GM12875 (cell line): ENCODE measurements at regions not wholly inside any gene's neighbourhood (a gene's known extent, or its start where the extent isn't known, plus 50 kb on each side); places are given as distances from the start of the nearest gene placed in this dataset.

Source experiments
- H3K4me3 ChIP-seq: one replicate; pipeline ENCODE4 v1.5.1; 2011; ENCODE audit warnings: low read depth, low read length, control low read depth
- TF ChIP-seq, protein P1 (sequence below): IDR thresholded peaks from 2 replicates; pipeline ENCODE4 v1.5.1; 2011; ENCODE audit warnings: low read depth, mild to moderate bottlenecking, control low read depth, inconsistent platforms, low read length, moderate library complexity, borderline replicate concordance; ENCODE audit not compliant: insufficient read depth

DNA sequence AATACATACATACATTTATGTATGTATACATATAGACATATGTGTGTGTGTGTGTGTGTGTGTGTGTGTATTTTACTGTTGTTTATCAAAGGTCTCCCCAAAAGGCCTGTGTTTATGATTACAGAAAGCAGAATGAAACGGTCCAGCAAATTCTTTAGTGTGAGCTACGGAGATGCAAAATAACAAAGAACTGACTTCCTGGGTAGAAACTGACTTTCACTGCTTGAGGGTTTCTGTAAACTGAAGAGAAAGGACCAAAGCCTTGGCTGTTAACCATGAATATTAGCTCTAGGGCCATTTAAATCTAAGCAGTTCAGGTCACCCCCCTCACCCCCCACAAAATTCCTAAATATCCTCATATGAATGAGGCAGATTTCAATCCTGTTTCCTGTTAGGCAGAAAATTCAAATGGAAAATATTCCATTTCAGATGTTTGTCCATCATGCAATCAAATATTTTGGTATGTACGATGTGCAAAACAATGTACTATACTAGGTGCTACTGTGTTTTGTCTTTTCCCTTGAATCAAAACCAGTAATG is 213.2 kb downstream of the TGFB2 start:
- TF ChIP-seq, protein P1, sequence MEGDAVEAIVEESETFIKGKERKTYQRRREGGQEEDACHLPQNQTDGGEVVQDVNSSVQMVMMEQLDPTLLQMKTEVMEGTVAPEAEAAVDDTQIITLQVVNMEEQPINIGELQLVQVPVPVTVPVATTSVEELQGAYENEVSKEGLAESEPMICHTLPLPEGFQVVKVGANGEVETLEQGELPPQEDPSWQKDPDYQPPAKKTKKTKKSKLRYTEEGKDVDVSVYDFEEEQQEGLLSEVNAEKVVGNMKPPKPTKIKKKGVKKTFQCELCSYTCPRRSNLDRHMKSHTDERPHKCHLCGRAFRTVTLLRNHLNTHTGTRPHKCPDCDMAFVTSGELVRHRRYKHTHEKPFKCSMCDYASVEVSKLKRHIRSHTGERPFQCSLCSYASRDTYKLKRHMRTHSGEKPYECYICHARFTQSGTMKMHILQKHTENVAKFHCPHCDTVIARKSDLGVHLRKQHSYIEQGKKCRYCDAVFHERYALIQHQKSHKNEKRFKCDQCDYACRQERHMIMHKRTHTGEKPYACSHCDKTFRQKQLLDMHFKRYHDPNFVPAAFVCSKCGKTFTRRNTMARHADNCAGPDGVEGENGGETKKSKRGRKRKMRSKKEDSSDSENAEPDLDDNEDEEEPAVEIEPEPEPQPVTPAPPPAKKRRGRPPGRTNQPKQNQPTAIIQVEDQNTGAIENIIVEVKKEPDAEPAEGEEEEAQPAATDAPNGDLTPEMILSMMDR: no peak
- H3K4me3 ChIP-seq: no peak overlapping the region

DNA sequence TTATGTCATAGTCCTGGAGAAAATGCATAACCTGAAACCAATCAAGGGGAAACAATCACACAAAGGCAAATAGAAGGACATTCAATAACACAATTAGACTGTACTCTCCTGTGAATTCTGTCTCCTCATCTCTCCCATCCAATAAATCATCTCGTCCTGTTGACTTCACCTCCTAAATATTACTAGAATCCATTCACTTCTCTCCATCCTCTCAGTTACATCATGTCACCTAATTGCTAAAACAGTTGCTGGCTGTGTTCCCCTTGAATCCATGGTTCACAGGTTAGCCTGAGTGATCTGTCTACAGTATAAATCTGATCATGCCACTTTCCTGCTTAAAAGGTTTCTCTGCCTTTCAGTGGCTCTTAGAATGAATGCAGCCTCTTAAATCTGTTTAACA is 220.2 kb downstream of the TGFB2 start:
- TF ChIP-seq, protein P1: no peak
- H3K4me3 ChIP-seq: no peak overlapping the region

DNA sequence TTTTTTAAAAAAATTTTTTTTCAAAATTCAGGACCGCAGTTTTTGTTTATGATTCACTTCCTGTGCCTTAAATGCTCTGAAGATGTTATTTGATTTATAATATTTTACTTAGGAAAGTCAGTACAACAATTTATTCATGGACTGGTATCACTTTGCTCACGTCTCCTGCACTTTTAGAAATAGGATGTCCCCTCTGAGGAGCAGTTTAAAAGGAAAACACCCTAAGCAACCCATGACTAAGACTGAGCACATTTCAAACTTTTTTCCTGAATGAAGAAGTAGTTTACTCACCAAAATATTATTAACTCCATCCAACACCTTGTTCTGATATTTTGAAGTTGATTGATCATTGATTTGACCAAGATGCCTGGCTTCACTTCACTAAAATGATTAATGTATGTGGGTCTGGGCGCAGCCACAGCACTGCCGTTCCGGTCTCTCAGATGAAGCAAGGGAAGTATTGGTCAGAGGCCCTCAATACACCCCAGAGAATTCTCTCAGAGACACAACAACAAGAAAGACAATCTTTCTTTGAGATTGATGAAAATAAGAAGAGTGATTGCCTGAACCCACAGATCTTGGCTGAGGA is 223.9 kb downstream of the TGFB2 start:
- H3K4me3 ChIP-seq: no peak overlapping the region
- TF ChIP-seq, protein P1: no peak

DNA sequence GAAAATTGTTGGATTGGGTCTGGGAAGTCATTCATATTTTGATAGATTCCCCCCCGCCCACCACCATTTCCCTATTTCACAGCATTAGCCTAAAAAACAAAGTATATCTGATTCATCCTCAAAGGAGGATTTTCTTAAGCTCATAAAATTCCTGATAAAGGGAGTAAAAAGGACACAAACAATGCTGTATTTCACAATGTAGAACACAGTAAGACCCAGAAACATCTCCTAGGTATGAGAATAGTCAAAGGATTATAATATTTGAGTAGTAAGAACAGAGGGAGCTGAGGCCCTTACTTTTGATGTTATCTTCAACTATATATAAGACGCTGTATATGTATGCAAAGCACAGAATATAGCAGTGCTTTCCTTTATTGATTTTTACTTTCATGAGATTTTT is 225.3 kb downstream of the TGFB2 start:
- TF ChIP-seq, protein P1: no peak
- H3K4me3 ChIP-seq: no peak overlapping the region

DNA sequence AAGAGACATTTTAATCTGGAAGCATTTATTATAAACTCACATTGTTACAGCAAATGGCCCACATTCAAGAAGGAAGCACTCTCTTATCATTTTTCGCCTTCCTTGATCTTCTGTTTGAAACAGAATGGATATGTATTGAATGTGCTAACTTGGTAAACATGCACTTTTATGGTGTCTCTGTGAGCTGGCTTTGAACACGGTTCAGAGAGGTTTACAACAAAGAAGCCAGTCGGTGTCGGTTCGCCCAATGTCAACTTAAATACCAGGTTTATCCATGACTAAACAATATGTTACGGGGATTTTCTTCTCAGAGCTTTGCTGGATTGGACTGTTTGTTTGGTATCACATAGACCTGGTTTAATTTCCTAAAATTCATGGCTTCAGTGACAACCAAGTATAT is 226.4 kb downstream of the TGFB2 start:
- TF ChIP-seq, protein P1: no peak
- no peak overlapping the region for H3K4me3 ChIP-seq

DNA sequence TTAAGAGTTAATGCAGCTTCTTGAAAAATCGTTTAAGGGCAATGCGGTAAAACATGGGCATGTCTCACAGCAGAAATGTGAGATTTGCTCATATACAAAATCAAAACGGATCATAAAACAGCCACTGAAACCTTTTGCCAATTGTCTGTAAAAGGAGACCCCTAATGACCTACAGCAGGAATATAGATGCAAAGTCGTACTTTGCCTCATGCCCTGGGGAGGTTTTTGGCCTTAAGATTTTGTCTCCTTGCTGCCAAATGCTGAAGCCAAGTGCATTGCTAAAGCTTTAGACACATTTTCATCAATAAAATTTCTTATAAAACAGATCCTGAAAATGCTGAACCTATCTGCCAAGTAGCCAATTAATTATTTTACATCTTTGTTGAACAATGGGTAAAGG is 226.9 kb downstream of the TGFB2 start:
- no peak overlapping the region for H3K4me3 ChIP-seq
- TF ChIP-seq, protein P1: no peak

DNA sequence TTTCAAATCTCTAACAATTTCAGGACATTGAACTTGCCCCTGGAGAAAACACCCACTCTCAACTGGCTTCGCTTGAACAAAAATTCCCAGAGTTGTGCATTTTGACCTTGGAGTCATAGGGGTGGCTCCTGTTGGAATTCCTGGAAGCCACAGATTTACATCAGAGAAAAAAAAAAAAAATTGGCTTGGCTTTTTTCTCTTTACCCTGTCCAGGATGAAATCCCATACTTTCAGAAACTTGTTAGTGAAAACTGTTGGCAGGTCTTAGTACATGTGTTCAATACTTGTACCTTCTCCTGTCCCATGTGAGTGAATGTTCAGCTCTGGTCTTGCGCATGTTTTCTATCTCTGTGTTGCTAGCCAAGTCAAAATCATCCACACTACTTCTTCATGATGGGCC is 228.8 kb downstream of the TGFB2 start:
- no peak overlapping the region for H3K4me3 ChIP-seq
- TF ChIP-seq, protein P1: no peak
